ENCODE measurements at regions not wholly inside any gene's neighbourhood (a gene's known extent, or its start where the extent isn't known, plus 50 kb on each side); places are given as distances from the start of the nearest gene placed in this dataset.

DNA sequence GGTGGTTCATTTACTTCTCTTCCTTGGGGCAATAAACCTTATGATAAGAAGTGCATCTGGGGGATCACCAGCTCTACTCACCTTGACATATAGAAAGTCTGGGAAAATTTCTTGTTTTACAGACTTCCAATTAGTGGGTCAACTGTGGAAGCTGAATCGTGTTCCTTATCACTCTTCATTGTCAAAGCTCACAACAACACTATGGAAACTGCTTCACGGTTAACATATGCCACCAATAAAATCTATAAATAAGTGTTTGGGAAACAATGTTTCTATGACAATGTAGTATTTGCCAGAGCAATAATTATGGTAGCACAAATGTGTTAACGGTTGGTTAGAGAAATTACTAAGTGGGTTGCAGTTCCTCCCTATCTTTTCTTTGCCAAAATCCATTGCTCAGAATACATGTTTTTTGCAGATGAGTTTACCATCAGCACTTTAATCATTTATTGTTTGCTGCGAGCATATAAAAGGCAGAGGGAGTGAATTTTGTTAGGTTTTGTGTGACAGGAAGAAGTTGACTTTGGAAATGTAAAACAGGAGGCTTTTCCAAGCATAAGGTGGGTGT, 321.8 kb downstream of the RFC3 start:
- TF ChIP-seq CTCF (conservative IDR thresholded peaks at IDR 0.05; ENCODE audit: low read length): no peak
- no peak for DNase-seq (ENCODE audit: low read depth)
- H3K4me3 ChIP-seq (ENCODE audit: low read length): no peak overlapping the region

- TF ChIP-seq CTCF (conservative IDR thresholded peaks at IDR 0.05; ENCODE audit: low read length): no peak
- no peak for DNase-seq (ENCODE audit: low read depth)
- no peak overlapping the region for H3K4me3 ChIP-seq (ENCODE audit: low read length)
Measured at GRCh38 chr13:34143637-34144036, 325.7 kb downstream of the RFC3 start.

GRCh38 chr13:34144142-34144541, 326.2 kb downstream of the RFC3 start:
- H3K4me3 ChIP-seq (ENCODE audit: low read length): no peak overlapping the region
- no peak for TF ChIP-seq CTCF (conservative IDR thresholded peaks at IDR 0.05; ENCODE audit: low read length)
- no peak for DNase-seq (ENCODE audit: low read depth)

- DNase-seq (ENCODE audit: low read depth): no peak
- no peak for TF ChIP-seq CTCF (conservative IDR thresholded peaks at IDR 0.05; ENCODE audit: low read length)
- H3K4me3 ChIP-seq (ENCODE audit: low read length): no peak overlapping the region
Measured at GRCh38 chr13:34145061-34145460, 327.1 kb downstream of the RFC3 start.

DNA sequence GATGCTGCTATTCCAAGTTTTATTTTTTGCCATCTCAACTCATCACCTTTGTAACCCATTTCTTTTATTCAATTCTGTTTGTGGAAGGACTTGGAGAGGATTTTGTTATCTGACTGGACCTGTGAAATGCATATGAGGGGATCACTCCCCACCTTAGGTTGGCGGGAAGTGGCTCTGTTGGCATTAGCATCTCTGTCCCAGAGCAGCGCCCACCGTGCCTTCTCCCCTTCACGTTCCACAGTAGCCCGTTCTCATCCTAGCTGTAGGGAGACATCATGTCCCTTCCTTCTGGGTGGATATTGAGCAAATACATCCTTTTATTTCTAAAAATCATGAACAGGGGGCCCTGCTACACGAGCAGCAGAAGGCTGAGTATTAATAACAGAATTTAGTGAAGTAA, 330.4 kb downstream of the RFC3 start:
- TF ChIP-seq CTCF (conservative IDR thresholded peaks at IDR 0.05; ENCODE audit: low read length): no peak
- no peak for DNase-seq (ENCODE audit: low read depth)
- H3K4me3 ChIP-seq (ENCODE audit: low read length): no peak overlapping the region

GRCh38 chr13:34151885-34152284, 333.9 kb downstream of the RFC3 start:
- H3K4me3 ChIP-seq (ENCODE audit: low read length): no peak overlapping the region
- no peak for TF ChIP-seq CTCF (conservative IDR thresholded peaks at IDR 0.05; ENCODE audit: low read length)
- DNase-seq (ENCODE audit: low read depth): no peak

GRCh38 chr13:34152409-34152808, 334.5 kb downstream of the RFC3 start:
- DNase-seq (ENCODE audit: low read depth): no peak

More at GRCh38 chr13:34152409-34152808, 334.5 kb downstream of the RFC3 start:
- no peak overlapping the region for H3K4me3 ChIP-seq (ENCODE audit: low read length)
- no peak for TF ChIP-seq CTCF (conservative IDR thresholded peaks at IDR 0.05; ENCODE audit: low read length)

Data from AG10803 (cell line).